ENCODE measurements at regions not wholly inside any gene's neighbourhood (a gene's known extent, or its start where the extent isn't known, plus 50 kb on each side); places are given as distances from the start of the nearest gene placed in this dataset.

DNA sequence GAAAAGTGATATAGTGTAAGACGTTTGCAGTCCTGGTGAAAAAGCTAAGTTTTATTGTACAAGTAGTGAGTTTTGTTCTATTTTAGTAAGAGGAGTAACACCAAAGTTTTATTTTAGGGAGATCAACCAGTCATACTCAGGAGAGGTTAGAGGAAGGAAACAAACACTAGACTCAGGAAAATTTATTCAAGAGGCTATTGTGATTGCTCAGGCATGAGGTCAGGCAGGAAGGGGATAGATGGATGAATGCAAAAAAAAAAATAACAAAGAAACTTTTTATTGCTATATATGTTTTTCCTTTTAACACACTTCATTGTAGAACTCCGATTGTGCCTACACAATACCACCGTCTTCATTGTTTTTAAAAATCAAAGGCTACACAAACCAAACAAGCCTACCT lies 189.0 kb downstream of the LYPLAL1 start:
- TF ChIP-seq, protein P1, sequence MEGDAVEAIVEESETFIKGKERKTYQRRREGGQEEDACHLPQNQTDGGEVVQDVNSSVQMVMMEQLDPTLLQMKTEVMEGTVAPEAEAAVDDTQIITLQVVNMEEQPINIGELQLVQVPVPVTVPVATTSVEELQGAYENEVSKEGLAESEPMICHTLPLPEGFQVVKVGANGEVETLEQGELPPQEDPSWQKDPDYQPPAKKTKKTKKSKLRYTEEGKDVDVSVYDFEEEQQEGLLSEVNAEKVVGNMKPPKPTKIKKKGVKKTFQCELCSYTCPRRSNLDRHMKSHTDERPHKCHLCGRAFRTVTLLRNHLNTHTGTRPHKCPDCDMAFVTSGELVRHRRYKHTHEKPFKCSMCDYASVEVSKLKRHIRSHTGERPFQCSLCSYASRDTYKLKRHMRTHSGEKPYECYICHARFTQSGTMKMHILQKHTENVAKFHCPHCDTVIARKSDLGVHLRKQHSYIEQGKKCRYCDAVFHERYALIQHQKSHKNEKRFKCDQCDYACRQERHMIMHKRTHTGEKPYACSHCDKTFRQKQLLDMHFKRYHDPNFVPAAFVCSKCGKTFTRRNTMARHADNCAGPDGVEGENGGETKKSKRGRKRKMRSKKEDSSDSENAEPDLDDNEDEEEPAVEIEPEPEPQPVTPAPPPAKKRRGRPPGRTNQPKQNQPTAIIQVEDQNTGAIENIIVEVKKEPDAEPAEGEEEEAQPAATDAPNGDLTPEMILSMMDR (conservative IDR thresholded peaks at IDR 0.05; ENCODE audit: low read depth, low read length), result no peak
- TF ChIP-seq EZH2 (IDR thresholded peaks at IDR 0.05; ENCODE audit: borderline replicate concordance, low read depth, low read length, poor library complexity, severe bottlenecking), result no peak
